Fibroblast of villous mesenchyme (primary cell): ENCODE measurements at regions not wholly inside any gene's neighbourhood (a gene's known extent, or its start where the extent isn't known, plus 50 kb on each side); places are given as distances from the start of the nearest gene placed in this dataset.

Experiments used
- DNase-seq: peaks from one replicate; pipeline ENCODE4 v3.0.0-alpha.2; 2010; ENCODE audit warnings: low read depth
- H3K4me3 ChIP-seq: 2 replicates; pipeline ENCODE4 v1.5.1; 2011; ENCODE audit warnings: low read depth, mild to moderate bottlenecking, low read length
- CTCF ChIP-seq: IDR thresholded peaks from 2 replicates; pipeline ENCODE4 v1.5.1; 2012; ENCODE audit warnings: low read depth, mild to moderate bottlenecking, low read length; ENCODE audit not compliant: insufficient read depth

- no peak for TF ChIP-seq CTCF
- DNase-seq: no peak
- H3K4me3 ChIP-seq: no peak overlapping the region
Measured at GRCh38 chr13:87788363-87788762, 117.2 kb downstream of the SLITRK5 start.

- no peak for TF ChIP-seq CTCF
- DNase-seq: no peak
Measured at GRCh38 chr13:87792878-87793277, 121.7 kb downstream of the SLITRK5 start.

GRCh38 chr13:87798536-87798935 is 127.4 kb downstream of the SLITRK5 start:
- no peak for DNase-seq
- no peak overlapping the region for H3K4me3 ChIP-seq
- TF ChIP-seq CTCF: no peak

More at GRCh38 chr13:87792878-87793277, 121.7 kb downstream of the SLITRK5 start:
- H3K4me3 ChIP-seq: no peak overlapping the region

GRCh38 chr13:87810391-87810801 is 139.2 kb downstream of the SLITRK5 start:
- H3K4me3 ChIP-seq: no peak overlapping the region
- no peak for TF ChIP-seq CTCF
- no peak for DNase-seq

GRCh38 chr13:87810920-87811344 is 139.8 kb downstream of the SLITRK5 start:
- H3K4me3 ChIP-seq: no peak overlapping the region
- DNase-seq: no peak
- TF ChIP-seq CTCF: no peak

- DNase-seq: no peak
- no peak overlapping the region for H3K4me3 ChIP-seq
- TF ChIP-seq CTCF: no peak
Measured at GRCh38 chr13:87814403-87814802, 143.2 kb downstream of the SLITRK5 start.

- no peak for TF ChIP-seq CTCF
- no peak overlapping the region for H3K4me3 ChIP-seq
- DNase-seq: no peak
Measured at GRCh38 chr13:87820241-87820640, 149.1 kb downstream of the SLITRK5 start.
